HG03432 (cell line): ENCODE measurements at regions not wholly inside any gene's neighbourhood (a gene's known extent, or its start where the extent isn't known, plus 50 kb on each side); places are given as distances from the start of the nearest gene placed in this dataset.

ENCODE experiments used
- ATAC-seq: cut with Tn5 transposase; IDR thresholded peaks from one replicate; pipeline ENCODE4 v1.9.1; 2021; ENCODE audit warnings: mild to moderate bottlenecking, moderate library complexity; ENCODE audit not compliant: unreplicated experiment

DNA sequence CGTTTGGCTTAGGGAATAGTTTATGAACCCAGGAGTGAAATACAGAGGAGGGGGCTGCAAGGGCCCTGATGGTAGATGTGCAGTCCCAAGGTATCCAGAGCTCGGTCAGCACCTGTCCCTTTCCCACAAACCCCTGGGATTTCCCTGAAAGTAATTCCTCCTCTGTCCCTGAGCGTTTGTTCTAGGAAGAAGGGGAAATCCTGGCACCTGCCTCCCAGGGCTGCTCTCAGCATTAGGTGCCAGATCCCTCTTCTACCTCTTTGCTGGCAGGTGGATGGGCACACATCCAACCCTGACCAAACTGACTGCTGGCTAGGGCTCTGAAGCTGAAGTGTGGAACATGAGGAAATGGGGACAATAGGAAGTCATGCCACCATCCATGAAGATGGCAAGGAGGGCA, 824.0 kb downstream of the SLC4A3 start:
- ATAC-seq, result no peak

- ATAC-seq, result no peak
Measured at GRCh38 chr2:220452561-220452960, 825.1 kb downstream of the SLC4A3 start.

GRCh38 chr2:220455351-220455990, 828.0 kb downstream of the SLC4A3 start:
- ATAC-seq, result no peak

GRCh38 chr2:220458051-220458450, 830.6 kb downstream of the SLC4A3 start:
- ATAC-seq, result no peak

- no peak for ATAC-seq
Measured at GRCh38 chr2:220460257-220460985, 833.0 kb downstream of the SLC4A3 start.

GRCh38 chr2:220463876-220464275, 836.4 kb downstream of the SLC4A3 start:
- ATAC-seq, result no peak

DNA sequence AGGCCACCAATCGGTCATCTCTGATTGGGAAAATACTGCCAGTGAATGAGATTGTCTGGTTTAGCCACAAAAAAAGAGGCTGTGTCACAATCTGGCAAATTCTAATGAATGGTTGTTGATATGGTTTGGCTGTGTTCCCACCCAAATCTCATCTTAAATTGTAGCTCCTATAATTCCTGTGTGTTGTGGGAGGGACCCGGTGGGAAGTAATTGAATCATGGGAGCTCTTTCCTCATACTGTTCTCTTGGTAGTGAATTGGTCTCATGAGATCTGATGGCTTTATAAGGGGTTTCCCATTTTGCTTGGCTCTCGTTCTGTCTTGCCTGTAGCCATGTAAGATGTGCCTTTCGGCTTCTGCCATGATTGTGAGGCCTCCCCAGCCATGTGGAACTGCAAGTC, 838.3 kb downstream of the SLC4A3 start:
- ATAC-seq, result no peak

- ATAC-seq, result no peak
Measured at GRCh38 chr2:220466251-220466691, 838.8 kb downstream of the SLC4A3 start.

- no peak for ATAC-seq
Measured at GRCh38 chr2:220469201-220469600, 841.8 kb downstream of the SLC4A3 start.

DNA sequence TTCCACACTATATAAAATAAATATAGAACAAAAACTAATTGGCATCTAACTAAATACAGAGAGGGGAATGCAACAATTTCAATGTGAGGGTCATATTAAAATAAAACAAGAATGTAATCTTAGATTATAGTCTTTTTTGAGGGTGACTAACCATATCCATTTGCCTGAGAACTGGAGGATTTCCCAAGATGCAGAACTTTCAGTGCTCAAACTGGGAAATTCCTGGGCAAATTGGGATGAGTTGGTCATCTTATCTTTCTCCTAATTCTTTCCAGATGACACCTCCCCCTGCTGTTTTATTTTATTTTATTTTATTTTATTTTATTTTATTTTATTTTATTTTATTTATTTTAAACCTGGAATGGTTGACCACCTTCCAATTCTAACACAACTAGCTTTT, 846.2 kb downstream of the SLC4A3 start:
- ATAC-seq, result no peak

GRCh38 chr2:220476877-220477276, 849.4 kb downstream of the SLC4A3 start:
- ATAC-seq, result no peak

GRCh38 chr2:220478305-220479058, 851.1 kb downstream of the SLC4A3 start:
- no peak for ATAC-seq

GRCh38 chr2:220482716-220483115, 855.3 kb downstream of the SLC4A3 start:
- no peak for ATAC-seq

DNA sequence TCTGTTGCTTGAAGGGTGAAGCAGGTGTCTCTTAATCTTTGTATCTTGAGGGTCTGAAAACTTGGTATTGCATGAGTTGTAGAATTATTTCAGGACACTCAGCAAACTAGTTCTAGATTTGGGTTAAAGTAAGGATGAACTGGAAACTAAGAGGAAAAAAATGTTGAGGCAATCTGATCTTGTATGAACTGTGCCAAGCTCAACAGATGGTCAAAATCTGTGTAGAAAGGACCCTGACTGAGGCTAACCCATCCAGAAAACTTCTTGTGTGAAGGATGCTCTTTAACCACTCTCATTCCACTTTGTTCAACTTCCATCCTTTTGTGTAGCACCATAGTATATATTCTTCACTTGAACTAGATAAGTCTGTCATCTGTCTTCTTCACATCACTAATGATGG, 861.7 kb downstream of the SLC4A3 start:
- no peak for ATAC-seq

DNA sequence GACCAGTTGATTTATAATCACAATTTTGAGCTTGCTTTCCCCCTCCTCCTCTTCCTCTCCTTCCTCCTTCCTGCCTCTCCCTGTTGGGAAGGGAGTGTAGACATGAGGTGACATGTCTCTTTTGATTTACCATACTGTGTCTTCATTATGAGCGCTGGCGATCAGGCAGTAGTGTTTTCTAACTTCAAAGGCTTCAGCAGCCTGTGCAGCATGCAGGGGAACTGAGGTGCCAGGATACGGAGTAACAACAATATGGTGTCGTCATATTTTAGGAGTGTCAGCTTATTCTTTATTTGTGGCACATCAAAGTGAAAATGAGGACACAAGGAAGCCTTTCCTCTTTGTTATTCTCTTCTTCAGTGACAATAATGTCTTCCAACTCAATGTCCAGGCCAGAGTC, 864.2 kb downstream of the SLC4A3 start:
- ATAC-seq, result no peak

- no peak for ATAC-seq
Measured at GRCh38 chr2:220493871-220494525, 866.6 kb downstream of the SLC4A3 start.

GRCh38 chr2:220496513-220496912, 869.1 kb downstream of the SLC4A3 start:
- no peak for ATAC-seq

- ATAC-seq, result no peak
Measured at GRCh38 chr2:220499225-220499624, 871.8 kb downstream of the SLC4A3 start.

- no peak for ATAC-seq
Measured at GRCh38 chr2:220502539-220502938, 875.1 kb downstream of the SLC4A3 start.

- no peak for ATAC-seq
Measured at GRCh38 chr2:220503431-220503830, 876.0 kb downstream of the SLC4A3 start.

- no peak for ATAC-seq
Measured at GRCh38 chr2:220504938-220505503, 877.6 kb downstream of the SLC4A3 start.
